NCI-H2171 treated with DMSO at 0.1 percent for 48 hours (cell line): ENCODE measurements at regions not wholly inside any gene's neighbourhood (a gene's known extent, or its start where the extent isn't known, plus 50 kb on each side); places are given as distances from the start of the nearest gene placed in this dataset.

Experiments
- DNase-seq: peaks from one replicate; lab custom pipeline; 2025; lab: John Stamatoyannopoulos, UW

DNA sequence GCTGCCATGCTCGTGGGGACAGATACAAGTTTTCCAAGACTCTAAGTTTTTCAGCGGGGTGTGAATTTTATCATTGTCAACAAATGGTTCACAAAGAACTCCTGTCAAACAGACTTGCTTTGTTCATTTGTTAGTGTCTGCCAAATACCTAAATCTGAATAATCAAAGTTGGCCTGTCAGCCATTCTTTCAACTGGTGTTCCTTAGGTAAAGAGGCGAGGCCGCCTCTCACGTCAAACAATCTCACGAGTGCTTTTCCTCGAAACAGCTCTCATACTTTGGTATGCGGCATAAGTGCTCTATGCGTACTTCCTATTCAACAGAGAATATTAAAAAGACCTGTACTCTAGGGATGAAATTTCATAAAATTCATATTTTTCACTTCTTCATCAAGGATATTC lies 51.4 kb upstream of the KANK4 start:
- DNase-seq = no peak

DNA sequence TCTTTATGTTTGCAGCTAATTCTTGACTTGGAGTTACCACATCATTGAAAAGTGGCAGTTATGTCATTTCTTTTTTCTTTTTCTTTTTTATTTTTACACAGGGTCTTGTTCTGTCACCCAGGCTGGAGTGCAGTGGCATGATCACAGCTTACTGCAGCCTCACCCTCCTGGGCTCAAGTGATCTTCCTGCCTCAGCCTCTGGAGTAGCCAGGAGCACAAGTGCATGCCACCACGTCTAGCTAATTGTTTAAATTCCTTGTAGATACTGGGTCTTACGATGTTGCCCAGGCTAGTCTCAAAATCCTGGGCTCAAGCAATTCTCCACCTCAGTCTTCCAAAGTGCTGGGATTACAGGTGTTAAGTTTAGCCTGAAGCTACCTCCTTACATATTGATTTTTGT lies 52.1 kb upstream of the KANK4 start:
- DNase-seq = no peak

DNA sequence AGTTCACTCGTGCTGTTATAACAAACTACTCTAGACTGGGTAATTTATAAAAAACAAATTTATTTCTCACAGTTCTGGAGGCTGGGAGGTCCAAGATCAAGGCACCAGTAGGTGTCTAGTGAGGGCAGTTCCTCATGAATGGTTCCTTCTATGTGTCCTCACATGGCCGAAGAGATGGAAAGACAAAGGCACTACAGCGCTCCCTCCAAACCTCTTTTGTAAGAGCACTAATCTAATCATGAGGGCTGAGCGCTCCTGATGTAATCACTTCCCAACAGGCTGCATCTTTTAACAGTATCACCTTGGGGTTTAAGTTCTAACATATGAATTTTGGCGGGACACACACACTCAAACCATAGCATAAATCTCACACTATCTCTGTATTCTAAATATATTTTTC lies 54.0 kb upstream of the KANK4 start:
- no peak for DNase-seq

DNA sequence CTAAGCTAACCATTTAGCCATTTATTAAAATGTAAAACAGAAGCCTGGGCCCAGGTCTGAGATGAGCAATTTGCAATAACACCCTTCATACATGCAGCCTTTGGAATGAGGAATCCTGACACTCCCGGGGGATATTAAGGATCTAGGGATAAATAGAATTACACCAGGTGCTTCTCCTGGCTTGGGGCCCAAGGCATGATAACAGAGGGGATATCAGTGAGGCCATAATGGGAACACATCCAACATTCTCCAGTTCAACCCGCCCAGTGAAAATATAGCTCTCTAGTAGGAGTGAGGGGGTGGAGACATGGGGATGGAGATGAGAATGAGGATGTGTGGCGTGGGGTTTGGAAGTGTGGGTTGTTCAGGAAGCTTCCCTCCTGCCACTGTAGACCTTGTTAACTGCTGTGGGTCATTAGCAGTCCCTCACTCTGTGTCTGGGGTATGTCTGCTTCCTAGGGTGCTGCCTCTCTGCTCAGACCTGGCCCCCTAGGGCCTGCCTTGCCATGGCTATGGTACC lies 57.9 kb upstream of the KANK4 start:
- peak; percentile 74 for DNase-seq

DNA sequence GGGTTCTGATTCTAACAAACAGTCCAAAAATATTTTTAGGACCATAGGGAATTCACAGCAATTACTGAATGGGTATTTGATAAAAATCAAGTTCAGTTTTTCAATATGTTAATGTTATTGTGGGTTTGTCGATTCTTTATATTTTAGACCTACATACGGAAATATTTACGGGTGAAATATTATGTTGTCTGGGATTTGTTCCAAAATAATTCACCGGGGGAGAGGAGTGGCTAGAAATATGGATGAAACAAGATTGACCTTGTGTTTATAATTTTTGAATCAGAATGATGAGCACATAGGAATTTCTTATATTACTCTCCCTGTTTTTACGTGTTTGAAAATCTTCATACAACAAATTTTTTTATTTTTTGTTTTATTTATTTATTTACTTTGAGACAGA lies 56.7 kb upstream of the USP1 start:
- DNase-seq = no peak

DNA sequence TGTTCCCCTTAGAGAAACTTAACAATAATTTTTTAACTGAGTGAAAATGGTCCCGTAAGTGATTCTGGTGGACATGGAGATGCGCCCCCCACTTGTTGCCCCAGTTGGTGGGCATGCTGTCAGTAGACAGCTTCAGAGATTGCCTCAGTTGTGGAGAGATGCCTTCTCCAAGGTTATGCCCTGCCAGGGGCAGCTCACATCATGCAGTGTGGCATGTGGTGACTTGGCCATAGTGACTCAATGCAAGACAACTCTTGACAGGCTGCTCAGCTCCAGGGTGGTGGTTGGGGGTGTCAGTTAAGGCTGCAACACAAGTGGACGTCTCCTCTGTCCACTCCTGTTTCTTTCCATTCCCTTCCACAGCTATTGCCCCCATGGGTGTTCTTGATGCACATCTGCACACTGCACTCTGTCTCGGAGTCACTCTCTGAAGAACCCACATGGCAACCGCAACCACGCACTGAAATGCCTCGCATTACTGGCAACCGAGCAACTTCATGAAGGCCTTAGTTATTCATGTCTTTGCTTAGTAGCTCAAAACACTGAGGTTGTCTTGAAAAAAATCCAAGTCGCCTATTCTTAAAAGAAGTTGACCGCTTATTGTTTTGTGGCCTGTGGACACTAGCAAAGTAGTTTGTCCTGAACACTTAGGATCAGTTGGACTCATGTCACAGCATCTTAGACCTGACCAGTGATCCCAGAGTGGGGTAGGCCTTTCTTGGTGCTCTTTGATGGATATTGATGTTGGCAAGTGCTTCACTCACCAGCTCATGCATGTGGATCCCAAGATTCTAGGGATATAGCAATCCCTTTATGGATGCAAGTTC lies 54.8 kb upstream of the USP1 start:
- DNase-seq = no peak

DNA sequence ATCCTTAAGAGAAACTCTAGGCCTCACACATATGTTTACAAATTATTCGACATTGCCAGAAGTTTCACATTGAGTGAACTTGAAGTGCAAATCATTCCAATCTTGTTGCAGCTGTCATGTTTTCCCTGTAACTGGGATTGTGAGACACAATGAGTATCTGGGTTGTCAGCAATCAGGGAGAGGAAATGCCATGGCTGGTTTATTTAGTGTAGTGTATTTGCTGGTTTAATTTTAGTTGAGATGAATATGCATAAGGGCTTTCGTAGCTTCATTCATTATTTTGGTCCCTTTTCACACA lies 54.2 kb upstream of the USP1 start:
- peak; percentile 26 for DNase-seq

DNA sequence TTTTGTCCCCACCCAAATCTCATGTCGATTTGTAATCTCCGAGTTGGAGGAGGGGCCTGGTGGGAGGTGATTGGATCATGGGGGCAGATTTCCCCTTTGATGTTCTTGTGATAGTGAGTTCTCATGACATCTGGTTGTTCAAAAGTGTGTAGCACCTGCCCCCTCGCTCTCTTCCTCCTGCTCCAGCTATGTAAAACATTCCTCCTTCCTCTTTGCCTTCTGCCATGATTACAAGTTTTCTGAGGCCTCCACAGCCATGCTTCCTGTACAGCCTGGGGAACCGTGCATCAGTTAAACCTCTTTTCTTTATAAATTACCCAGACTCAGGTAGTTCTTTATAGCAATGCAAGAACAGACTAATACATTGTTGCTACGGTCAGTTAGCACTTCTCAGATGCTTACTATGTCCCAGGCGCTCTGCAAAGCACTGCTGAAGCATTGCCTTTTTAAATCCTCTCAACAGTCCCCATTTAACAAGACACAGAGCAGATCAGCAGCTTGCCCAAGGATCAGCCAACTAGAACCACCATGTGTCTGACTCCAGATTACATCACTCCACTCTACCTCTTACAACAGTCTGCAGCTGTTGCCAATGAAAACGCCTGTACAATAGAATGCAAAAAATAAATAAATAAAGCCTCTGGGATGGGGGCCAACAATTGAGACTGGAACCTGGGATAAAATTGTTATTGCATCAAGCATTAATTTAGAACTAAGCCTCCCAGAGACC lies 52.4 kb upstream of the USP1 start:
- peak; percentile 98 for DNase-seq

DNA sequence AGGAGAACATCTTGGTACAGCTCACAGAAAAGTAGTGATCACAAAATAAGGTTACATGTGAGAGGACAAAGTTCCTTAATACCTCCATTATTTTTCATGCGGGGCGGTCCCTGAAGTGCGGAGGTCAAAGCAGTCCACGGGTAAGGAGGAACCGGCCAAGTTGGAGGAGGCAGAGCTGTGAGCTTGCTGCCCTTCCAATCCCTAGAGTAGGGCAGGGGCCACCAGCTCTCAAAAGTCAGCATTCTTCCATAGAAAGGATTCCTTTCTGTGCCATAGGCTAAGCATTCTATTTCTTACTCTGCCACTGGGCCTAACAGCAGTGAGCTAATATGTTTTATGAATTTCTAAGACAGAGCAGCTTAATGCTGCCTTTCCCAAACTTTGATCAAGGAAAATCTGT lies 50.9 kb upstream of the USP1 start:
- DNase-seq = no peak

DNA sequence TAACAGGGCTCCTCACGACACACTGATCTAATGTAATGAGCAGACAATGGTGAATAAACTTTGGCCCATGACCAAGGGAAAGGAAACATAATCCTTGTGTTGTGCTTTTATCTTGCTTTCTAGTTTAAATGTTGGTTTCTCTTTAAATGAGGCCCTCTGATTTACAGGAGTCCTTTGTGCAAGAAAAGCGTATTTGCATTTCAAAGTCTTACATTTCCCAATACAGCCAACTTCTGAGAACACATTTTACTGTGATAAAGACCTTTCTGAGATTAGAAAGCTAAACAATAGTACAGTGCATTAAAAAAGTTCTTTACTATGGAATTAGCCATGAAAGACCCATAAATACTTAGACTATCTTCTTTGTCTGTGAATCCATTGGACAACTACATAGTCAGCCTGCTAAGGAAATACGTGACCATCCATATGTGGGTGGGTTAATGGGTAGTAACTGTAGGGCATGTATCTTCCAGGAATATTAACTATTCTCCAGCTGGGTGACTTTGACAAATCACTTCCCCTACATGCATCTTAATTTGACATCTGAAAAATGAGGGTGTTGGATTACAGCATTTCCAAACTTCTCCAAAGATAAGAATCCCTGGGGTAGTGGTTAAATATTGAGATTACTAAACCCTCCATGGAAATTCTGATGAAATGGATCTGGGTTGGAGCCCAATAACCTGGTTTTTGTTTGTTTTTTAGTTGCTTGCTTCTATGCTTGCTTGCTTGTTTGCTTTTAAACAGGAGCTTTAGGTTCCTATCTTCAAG lies 50.3 kb upstream of the USP1 start:
- DNase-seq = peak; percentile 59
